SKM-1 treated with dmso at 0.1 percent for 144 hours (cell line): ENCODE measurements at regions not wholly inside any gene's neighbourhood (a gene's known extent, or its start where the extent isn't known, plus 50 kb on each side); places are given as distances from the start of the nearest gene placed in this dataset.
A peak's percentile ranks its signal among the peaks of the same experiment; 100 is the strongest.
"Not testable (repeated sequence)": the region's sequence is repeated elsewhere in the genome, so short reads cannot be mapped to it uniquely, and the experiment has no call there.

Experiments used
- DNase-seq: peaks from one replicate; lab custom pipeline; 2025; ENCODE audit not compliant: unreplicated experiment; lab: John Stamatoyannopoulos, UW

- no peak for DNase-seq
Observed at GRCh38 chr10:133021116-133021962, 66.4 kb upstream of the ADGRA1 start.

- no peak for DNase-seq
Observed at GRCh38 chr10:133020193-133020817, 67.4 kb upstream of the ADGRA1 start.

GRCh38 chr10:133019651-133020050 lies 68.1 kb upstream of the ADGRA1 start:
- no peak for DNase-seq

GRCh38 chr10:133019191-133019590 lies 68.5 kb upstream of the ADGRA1 start:
- DNase-seq = no peak

- DNase-seq = no peak
Observed at GRCh38 chr10:133018491-133018890, 69.2 kb upstream of the ADGRA1 start.

- DNase-seq = no peak
Observed at GRCh38 chr10:133017203-133017601, 70.5 kb upstream of the ADGRA1 start.

GRCh38 chr10:133016493-133017202 lies 71.1 kb upstream of the ADGRA1 start:
- DNase-seq = no peak

- DNase-seq = no peak
Observed at GRCh38 chr10:133015816-133016462, 71.8 kb upstream of the ADGRA1 start.

- no peak for DNase-seq
Observed at GRCh38 chr10:133015321-133015720, 72.4 kb upstream of the ADGRA1 start.

GRCh38 chr10:133014416-133015210 lies 72.2 kb upstream of the CFAP46 start:
- no peak for DNase-seq

GRCh38 chr10:133013463-133013862 lies 71.1 kb upstream of the CFAP46 start:
- peak; percentile 85 for DNase-seq

GRCh38 chr10:133012573-133013359 lies 70.4 kb upstream of the CFAP46 start:
- no peak for DNase-seq

- DNase-seq = no peak
Observed at GRCh38 chr10:133011882-133012281, 69.5 kb upstream of the CFAP46 start.

- not testable (repeated sequence) for DNase-seq
Observed at GRCh38 chr10:133011393-133011792, 69.0 kb upstream of the CFAP46 start.

GRCh38 chr10:133010843-133011179 lies 68.4 kb upstream of the CFAP46 start:
- DNase-seq = not testable (repeated sequence)

GRCh38 chr10:133010095-133010842 lies 67.9 kb upstream of the CFAP46 start:
- DNase-seq = no peak

- DNase-seq = no peak
Observed at GRCh38 chr10:133009218-133009950, 67.0 kb upstream of the CFAP46 start.

GRCh38 chr10:133008736-133009135 lies 66.4 kb upstream of the CFAP46 start:
- no peak for DNase-seq
